ENCODE measurements at regions not wholly inside any gene's neighbourhood (a gene's known extent, or its start where the extent isn't known, plus 50 kb on each side); places are given as distances from the start of the nearest gene placed in this dataset.

DNA sequence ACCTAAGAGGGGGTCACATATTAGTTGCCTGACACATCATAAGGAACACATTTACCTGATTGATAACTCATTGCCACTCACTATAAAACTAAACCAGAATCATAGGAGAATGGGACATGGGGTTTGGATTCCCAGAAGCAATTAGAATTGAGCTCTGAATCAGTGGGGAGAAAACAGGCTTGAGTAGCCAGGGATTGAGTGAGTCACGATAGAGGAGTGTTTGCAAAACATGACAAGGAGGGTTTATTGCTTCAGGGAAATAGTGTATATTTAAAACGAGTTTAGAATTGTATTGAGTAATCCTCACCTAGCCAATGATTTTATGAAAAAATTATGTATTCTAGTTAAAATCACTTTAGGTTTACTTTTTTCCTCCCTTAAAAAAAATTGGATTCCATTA lies 101.1 kb upstream of the THRB start:
- TF ChIP-seq CBX8 (IDR thresholded peaks at IDR 0.05): no peak
- no peak for TF ChIP-seq CTCF (IDR thresholded peaks at IDR 0.05)
- TF ChIP-seq RNF2 (IDR thresholded peaks at IDR 0.05; ENCODE audit: borderline replicate concordance, low read depth): no peak
- no peak for TF ChIP-seq SMC3 (IDR thresholded peaks at IDR 0.05)
- TF ChIP-seq BHLHE40 (IDR thresholded peaks at IDR 0.05; ENCODE audit: low read depth, low read length): no peak
- no peak for TF ChIP-seq POLR2A (IDR thresholded peaks at IDR 0.05; ENCODE audit: low read length)
- no peak for TF ChIP-seq USF2 (IDR thresholded peaks at IDR 0.05)
- no peak for TF ChIP-seq JUNB (IDR thresholded peaks at IDR 0.05)
- TF ChIP-seq EP300 (IDR thresholded peaks at IDR 0.05): no peak
- TF ChIP-seq CHD2 (IDR thresholded peaks at IDR 0.05; ENCODE audit: low read length, partially characterized antibody): no peak
- no peak for TF ChIP-seq TP53 (CRISPR knock-in tag; IDR thresholded peaks at IDR 0.05)
- no peak for TF ChIP-seq RAD21 (conservative IDR thresholded peaks at IDR 0.05 in 1 of 2, IDR thresholded peaks at IDR 0.05 in 1 of 2)
